Progenitor cell of endocrine pancreas (in vitro differentiated cells): ENCODE measurements at regions not wholly inside any gene's neighbourhood (a gene's known extent, or its start where the extent isn't known, plus 50 kb on each side); places are given as distances from the start of the nearest gene placed in this dataset.

ENCODE experiments used
- DNase-seq: peaks from one replicate; pipeline ENCODE4 v3.0.0; 2021; ENCODE audit warnings: low spot score; ENCODE audit not compliant: unreplicated experiment
- H3K27ac Mint-ChIP-seq: 2 replicates; pipeline ENCODE4 v1.8.0; 2021; ENCODE audit warnings: mild to moderate bottlenecking, moderate library complexity, mixed read lengths
- H3K27me3 Mint-ChIP-seq: 2 replicates; pipeline ENCODE4 v1.8.0; 2021; ENCODE audit warnings: mixed read lengths
- H3K36me3 Mint-ChIP-seq: 2 replicates; pipeline ENCODE4 v1.8.0; 2022; ENCODE audit warnings: mixed read lengths; ENCODE audit not compliant: insufficient read depth
- H3K4me1 Mint-ChIP-seq: 2 replicates; pipeline ENCODE4 v1.8.0; 2021; ENCODE audit warnings: low read depth, mixed read lengths
- H3K4me3 Mint-ChIP-seq: 2 replicates; pipeline ENCODE4 v1.8.0; 2021; ENCODE audit warnings: low read depth, mild to moderate bottlenecking, moderate library complexity, mixed read lengths
- H3K9me3 Mint-ChIP-seq: 2 replicates; pipeline ENCODE4 v1.8.0; 2021; ENCODE audit warnings: low read depth, mixed read lengths
- TF ChIP-seq, protein P1 (sequence below): fragments of 200-600 bp; sonication (generic); IDR thresholded peaks from one replicate; pipeline ENCODE4 v1.5.0; 2021; ENCODE audit warnings: antibody characterized with exemption, mild to moderate bottlenecking; ENCODE audit not compliant: unreplicated experiment

- no peak overlapping the region for H3K4me3 Mint-ChIP-seq
- H3K4me1 Mint-ChIP-seq = peaks cover 6% of the 10 kb centered on the region
- H3K9me3 Mint-ChIP-seq = no peaks in the 10 kb centered on the region
- peaks cover 4% of the 10 kb centered on the region for H3K27me3 Mint-ChIP-seq
- DNase-seq = no peak
- H3K36me3 Mint-ChIP-seq = no peaks in the 10 kb centered on the region
- no peak overlapping the region for H3K27ac Mint-ChIP-seq
- TF ChIP-seq, protein P1, sequence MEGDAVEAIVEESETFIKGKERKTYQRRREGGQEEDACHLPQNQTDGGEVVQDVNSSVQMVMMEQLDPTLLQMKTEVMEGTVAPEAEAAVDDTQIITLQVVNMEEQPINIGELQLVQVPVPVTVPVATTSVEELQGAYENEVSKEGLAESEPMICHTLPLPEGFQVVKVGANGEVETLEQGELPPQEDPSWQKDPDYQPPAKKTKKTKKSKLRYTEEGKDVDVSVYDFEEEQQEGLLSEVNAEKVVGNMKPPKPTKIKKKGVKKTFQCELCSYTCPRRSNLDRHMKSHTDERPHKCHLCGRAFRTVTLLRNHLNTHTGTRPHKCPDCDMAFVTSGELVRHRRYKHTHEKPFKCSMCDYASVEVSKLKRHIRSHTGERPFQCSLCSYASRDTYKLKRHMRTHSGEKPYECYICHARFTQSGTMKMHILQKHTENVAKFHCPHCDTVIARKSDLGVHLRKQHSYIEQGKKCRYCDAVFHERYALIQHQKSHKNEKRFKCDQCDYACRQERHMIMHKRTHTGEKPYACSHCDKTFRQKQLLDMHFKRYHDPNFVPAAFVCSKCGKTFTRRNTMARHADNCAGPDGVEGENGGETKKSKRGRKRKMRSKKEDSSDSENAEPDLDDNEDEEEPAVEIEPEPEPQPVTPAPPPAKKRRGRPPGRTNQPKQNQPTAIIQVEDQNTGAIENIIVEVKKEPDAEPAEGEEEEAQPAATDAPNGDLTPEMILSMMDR = no peak
Observed at GRCh38 chr2:239876271-239876947, 148.7 kb downstream of the NDUFA10 start.

DNA sequence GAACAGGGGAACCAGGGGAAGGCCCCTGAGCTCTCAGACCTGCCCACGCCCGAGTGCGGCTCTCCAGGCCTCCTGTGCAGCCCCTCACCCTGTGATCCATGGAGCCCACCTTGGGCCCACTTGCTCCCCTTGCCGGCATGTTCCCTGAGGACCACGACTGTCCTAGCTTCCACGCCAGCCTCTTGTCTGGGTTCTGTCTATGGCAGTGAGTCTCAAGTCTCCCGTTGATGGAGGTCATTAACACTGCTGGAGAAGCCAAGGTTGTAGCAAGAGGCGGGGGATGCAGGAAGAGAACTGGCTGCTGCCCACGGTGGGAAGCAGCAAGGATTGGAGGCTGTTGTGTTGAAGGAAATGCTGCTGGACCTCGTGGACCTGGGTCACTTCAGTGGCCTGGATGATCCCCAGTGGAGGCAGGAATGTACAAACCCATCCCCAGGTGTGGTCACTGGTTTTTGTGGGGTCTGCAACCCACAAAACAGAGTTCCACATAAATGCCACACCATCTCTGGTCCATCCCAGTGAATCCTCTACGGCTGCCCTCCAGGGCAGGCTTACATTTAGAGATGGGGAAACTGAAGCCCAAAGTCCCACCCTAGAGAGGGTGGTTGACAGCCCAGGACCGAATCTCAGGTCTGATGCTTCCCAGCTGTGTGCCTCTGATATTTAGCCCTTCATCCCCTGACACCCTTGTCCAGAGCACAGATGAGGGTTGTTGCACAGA is 150.3 kb downstream of the NDUFA10 start:
- TF ChIP-seq, protein P1 = no peak
- no peak overlapping the region for H3K4me3 Mint-ChIP-seq
- DNase-seq = no peak

DNA sequence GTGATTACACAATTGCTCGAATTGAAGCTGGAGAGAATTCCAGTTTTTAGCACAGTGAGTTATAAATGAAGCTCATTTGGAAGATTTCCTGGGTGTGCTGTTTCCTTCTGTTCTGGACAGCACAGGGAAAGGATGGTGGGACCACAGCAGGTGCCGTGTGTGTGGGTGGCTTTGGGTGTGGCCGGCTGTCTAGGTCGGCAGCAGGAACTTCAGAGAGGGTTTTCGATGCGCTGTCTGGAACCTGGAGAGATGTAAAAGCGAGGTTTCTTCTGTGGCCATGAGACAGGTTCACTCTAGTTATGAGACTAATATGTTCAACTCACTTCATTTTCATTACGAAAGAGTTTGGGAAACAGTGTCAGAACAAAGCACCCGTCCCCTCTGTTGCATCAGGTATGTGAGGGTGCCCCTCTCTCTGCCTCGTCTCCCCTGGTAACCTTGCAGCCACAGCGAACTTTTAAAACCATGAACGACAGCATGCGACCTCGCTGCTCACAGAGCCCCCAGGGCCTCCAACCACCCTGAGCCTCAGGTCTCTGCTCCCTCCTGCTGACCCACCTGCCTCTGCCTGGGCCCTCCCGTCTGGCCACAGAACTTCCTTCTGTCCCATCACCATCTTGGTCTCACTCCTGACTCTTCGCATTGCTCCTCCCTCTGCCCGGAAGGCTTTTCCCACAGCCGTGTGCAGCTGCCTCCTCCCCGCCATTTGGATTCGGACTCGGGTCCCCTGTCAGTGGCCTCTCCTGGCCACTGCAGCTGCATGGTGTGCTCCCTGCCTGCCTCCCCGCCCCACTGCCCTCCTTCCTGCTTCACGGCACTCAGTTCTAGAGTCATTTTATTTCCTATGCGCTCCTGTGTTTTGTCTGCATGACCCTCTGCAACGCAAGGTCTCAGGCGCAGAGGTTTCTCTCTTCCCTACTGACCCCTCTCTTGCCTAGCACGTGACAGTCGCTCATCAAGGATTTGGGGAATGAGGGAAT is 151.2 kb downstream of the NDUFA10 start:
- DNase-seq = no peak
- Mint-ChIP-seq H3K36me3 (no peaks in the 10 kb centered on the region), H3K9me3 (no peaks in the 10 kb centered on the region), H3K4me3 (no peak overlapping the region), H3K4me1 (peaks cover 6% of the 10 kb centered on the region), H3K27me3 (peaks cover 10% of the 10 kb centered on the region), H3K27ac (no peak overlapping the region)
- TF ChIP-seq, protein P1 = no peak

More for the DNA sequence above, 150.3 kb downstream of the NDUFA10 start:
- Mint-ChIP-seq H3K4me1 (peaks cover 6% of the 10 kb centered on the region), H3K27me3 (peaks cover 10% of the 10 kb centered on the region), H3K9me3 (no peaks in the 10 kb centered on the region), H3K27ac (no peak overlapping the region), H3K36me3 (no peaks in the 10 kb centered on the region)

DNA sequence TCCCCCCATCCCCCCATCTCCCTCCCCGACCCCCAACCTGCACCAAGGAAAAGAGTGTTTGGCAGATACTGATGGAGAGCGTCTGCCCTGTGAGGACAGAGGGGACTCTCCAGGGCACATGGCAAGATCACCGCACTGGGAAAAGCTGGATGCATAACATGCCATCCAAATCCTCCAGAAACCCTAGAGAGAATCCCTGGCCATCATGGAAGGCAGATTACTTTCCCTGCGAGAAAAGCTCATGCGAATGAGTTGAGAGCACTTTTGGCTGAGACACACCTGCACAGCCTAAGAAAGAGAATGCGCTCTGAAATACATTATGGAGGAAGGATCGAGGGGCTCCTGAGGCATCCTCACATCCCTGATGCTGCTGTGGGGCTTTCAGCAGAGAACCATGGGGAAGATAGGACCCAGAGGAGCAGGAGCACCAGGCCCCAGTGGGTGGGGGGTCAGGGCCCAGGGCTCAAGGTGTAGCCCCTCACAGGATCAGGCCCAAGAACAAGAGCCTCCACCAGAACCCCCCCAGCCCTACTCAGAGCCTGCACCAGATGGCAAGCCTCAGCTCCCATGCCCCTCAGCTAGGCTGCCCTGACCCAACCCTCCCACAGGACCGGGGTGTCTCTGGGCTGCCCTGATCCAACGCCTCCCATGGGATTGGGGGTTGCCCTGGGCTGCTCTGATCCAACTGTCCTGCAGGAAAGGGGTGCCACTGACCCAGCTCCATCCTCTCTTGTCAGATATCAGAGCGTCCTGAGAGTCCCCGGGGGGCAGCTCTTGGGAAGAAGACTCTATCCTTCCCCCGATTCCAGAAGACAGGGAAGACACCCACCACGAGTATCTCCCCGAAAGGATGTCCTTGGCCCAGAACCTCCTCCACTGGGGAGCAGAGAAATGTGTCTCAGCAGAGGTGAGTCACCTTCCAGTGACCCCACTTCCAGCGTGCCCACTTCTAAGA is 153.4 kb downstream of the NDUFA10 start:
- Mint-ChIP-seq H3K4me1 (peaks cover 6% of the 10 kb centered on the region), H3K36me3 (no peaks in the 10 kb centered on the region), H3K27me3 (peaks cover 10% of the 10 kb centered on the region), H3K27ac (no peak overlapping the region), H3K4me3 (no peak overlapping the region), H3K9me3 (no peaks in the 10 kb centered on the region)
- DNase-seq = no peak
- TF ChIP-seq, protein P1 = no peak
